ENCODE measurements at regions not wholly inside any gene's neighbourhood (a gene's known extent, or its start where the extent isn't known, plus 50 kb on each side); places are given as distances from the start of the nearest gene placed in this dataset.

DNA sequence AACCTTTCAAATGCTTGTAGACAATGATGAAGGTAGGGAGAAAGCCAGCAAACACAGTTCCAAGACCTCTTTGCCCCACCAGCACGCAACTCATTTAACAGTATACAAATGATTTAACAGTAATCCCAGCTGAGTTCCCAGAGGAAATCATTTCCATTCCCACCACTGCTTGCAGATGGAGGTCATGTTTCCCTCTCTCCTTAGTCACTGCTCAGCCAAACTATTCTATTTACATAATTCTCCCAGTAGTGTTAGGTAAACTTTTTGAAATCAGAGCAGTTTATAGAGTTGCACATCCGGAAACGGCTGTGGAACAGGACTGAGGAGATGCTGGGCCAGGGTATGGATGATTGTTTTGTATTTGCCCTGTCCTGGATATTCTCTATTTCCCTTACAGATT lies 328.5 kb downstream of the FIGN start:
- Histone ChIP-seq H3K9me3 (ENCODE audit: insufficient read depth, low read depth, low read length) (no peaks in the 10 kb centered on the region), H2AFZ (ENCODE audit: low read length) (no peak overlapping the region), H3K9ac (ENCODE audit: low read depth, low read length, poor library complexity, severe bottlenecking) (no peak overlapping the region), H3K9me2 (replicated peaks; ENCODE audit: low read depth, low read length) (no peaks in the 10 kb centered on the region), H3K27me3 (ENCODE audit: insufficient read depth, low read length, poor library complexity, severe bottlenecking) (no peaks in the 10 kb centered on the region), H3K36me3 (ENCODE audit: insufficient read depth, low read length) (no peaks in the 10 kb centered on the region), H3K4me3 (ENCODE audit: low read length, poor library complexity, severe bottlenecking) (no peak overlapping the region), H3K4me1 (ENCODE audit: insufficient read depth, low read length, poor library complexity, severe bottlenecking) (no peaks in the 10 kb centered on the region), H4K20me1 (ENCODE audit: insufficient read depth, low read length, poor library complexity, severe bottlenecking) (no peaks in the 10 kb centered on the region), H3F3A (ENCODE audit: low read depth) (no peaks in the 10 kb centered on the region), H3K79me2 (ENCODE audit: insufficient read depth, low read length) (no peaks in the 10 kb centered on the region), H3K4me2 (ENCODE audit: low read depth, low read length, poor library complexity, severe bottlenecking) (no peak overlapping the region)
- TF ChIP-seq EZH2phosphoT487 (IDR thresholded peaks at IDR 0.05; ENCODE audit: borderline replicate concordance): no peak
- TF ChIP-seq, protein P1, sequence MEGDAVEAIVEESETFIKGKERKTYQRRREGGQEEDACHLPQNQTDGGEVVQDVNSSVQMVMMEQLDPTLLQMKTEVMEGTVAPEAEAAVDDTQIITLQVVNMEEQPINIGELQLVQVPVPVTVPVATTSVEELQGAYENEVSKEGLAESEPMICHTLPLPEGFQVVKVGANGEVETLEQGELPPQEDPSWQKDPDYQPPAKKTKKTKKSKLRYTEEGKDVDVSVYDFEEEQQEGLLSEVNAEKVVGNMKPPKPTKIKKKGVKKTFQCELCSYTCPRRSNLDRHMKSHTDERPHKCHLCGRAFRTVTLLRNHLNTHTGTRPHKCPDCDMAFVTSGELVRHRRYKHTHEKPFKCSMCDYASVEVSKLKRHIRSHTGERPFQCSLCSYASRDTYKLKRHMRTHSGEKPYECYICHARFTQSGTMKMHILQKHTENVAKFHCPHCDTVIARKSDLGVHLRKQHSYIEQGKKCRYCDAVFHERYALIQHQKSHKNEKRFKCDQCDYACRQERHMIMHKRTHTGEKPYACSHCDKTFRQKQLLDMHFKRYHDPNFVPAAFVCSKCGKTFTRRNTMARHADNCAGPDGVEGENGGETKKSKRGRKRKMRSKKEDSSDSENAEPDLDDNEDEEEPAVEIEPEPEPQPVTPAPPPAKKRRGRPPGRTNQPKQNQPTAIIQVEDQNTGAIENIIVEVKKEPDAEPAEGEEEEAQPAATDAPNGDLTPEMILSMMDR (conservative IDR thresholded peaks at IDR 0.05; ENCODE audit: low read length): no peak

DNA sequence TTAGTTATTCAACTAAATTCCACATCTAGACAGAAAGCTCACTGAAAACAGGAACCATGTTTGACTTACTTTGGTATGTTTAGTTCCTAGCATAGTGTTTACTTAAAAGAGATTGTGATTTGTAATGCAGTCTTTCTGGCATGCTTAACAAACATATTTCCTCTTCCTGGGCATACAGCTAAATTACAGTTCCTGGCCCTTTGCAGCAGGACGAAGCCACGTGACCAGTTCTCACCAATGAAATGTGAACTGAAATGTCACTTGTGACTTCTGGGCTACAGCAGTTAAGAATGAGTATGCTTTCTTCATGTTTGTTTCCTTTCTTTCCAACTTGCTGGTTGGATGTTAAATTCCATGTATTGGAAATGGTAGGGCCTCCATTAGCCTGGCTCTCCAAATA lies 330.5 kb downstream of the FIGN start:
- H3K27me3 ChIP-seq (ENCODE audit: insufficient read depth, low read length, poor library complexity, severe bottlenecking): no peaks in the 10 kb centered on the region
- H3K4me1 ChIP-seq (ENCODE audit: insufficient read depth, low read length, poor library complexity, severe bottlenecking): no peaks in the 10 kb centered on the region
- no peak overlapping the region for H3K9ac ChIP-seq (ENCODE audit: low read depth, low read length, poor library complexity, severe bottlenecking)
- H2AFZ ChIP-seq (ENCODE audit: low read length): 0 out of 2 replicates have a peak overlapping the region, but pooled peaks have one; percentile 33
- H3K4me3 ChIP-seq (ENCODE audit: low read length, poor library complexity, severe bottlenecking): no peak overlapping the region
- H3K9me3 ChIP-seq (ENCODE audit: insufficient read depth, low read depth, low read length): no peaks in the 10 kb centered on the region
- no peaks in the 10 kb centered on the region for H3K9me2 ChIP-seq (replicated peaks; ENCODE audit: low read depth, low read length)
- H4K20me1 ChIP-seq (ENCODE audit: insufficient read depth, low read length, poor library complexity, severe bottlenecking): no peaks in the 10 kb centered on the region
- no peak overlapping the region for H3K4me2 ChIP-seq (ENCODE audit: low read depth, low read length, poor library complexity, severe bottlenecking)
- H3K36me3 ChIP-seq (ENCODE audit: insufficient read depth, low read length): no peaks in the 10 kb centered on the region
- TF ChIP-seq, protein P1 (conservative IDR thresholded peaks at IDR 0.05; ENCODE audit: low read length): no peak
- no peak for TF ChIP-seq EZH2phosphoT487 (IDR thresholded peaks at IDR 0.05; ENCODE audit: borderline replicate concordance)
- H3F3A ChIP-seq (ENCODE audit: low read depth): no peaks in the 10 kb centered on the region
- no peaks in the 10 kb centered on the region for H3K79me2 ChIP-seq (ENCODE audit: insufficient read depth, low read length)

DNA sequence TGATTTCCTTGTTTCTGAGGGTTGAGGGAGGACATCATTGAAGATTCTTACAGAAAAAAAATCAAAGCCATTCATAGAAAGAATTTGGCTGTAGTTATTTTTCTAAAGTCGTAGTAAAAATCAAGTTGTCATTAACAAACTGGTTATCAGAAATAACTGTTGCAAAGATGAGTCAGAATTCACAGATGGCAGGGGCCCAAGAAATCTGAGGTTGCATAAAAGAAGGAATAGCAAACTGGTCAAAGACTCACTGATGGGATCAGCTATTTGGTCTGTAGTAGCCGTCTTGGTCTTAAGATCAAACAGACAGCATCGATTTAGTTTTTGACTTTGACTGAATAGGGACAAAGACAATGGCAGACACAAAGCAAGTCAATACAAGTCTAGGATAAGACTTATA lies 334.3 kb downstream of the FIGN start:
- Histone ChIP-seq H4K20me1 (ENCODE audit: insufficient read depth, low read length, poor library complexity, severe bottlenecking) (no peaks in the 10 kb centered on the region), H3K9ac (ENCODE audit: low read depth, low read length, poor library complexity, severe bottlenecking) (no peak overlapping the region), H3F3A (ENCODE audit: low read depth) (no peaks in the 10 kb centered on the region), H2AFZ (ENCODE audit: low read length) (no peak overlapping the region), H3K36me3 (ENCODE audit: insufficient read depth, low read length) (no peaks in the 10 kb centered on the region), H3K4me2 (ENCODE audit: low read depth, low read length, poor library complexity, severe bottlenecking) (no peak overlapping the region), H3K4me3 (ENCODE audit: low read length, poor library complexity, severe bottlenecking) (no peak overlapping the region), H3K9me2 (replicated peaks; ENCODE audit: low read depth, low read length) (no peaks in the 10 kb centered on the region), H3K27me3 (ENCODE audit: insufficient read depth, low read length, poor library complexity, severe bottlenecking) (no peaks in the 10 kb centered on the region), H3K79me2 (ENCODE audit: insufficient read depth, low read length) (no peaks in the 10 kb centered on the region), H3K9me3 (ENCODE audit: insufficient read depth, low read depth, low read length) (no peaks in the 10 kb centered on the region), H3K4me1 (ENCODE audit: insufficient read depth, low read length, poor library complexity, severe bottlenecking) (no peaks in the 10 kb centered on the region)
- TF ChIP-seq EZH2phosphoT487 (IDR thresholded peaks at IDR 0.05; ENCODE audit: borderline replicate concordance): no peak
- TF ChIP-seq, protein P1 (conservative IDR thresholded peaks at IDR 0.05; ENCODE audit: low read length): no peak
